Karpas-422 (cell line): ENCODE measurements at regions not wholly inside any gene's neighbourhood (a gene's known extent, or its start where the extent isn't known, plus 50 kb on each side); places are given as distances from the start of the nearest gene placed in this dataset.

Experiments used
- DNase-seq: peaks from one replicate; pipeline ENCODE4 v3.0.0-alpha.2; 2015
- H2AFZ ChIP-seq: fragments of 200-600 bp; sonication (generic); 2 replicates; pipeline ENCODE4 v1.6.1; 2014; ENCODE audit warnings: antibody characterized with exemption, low read length, mixed read lengths
- H3K27ac ChIP-seq: fragments of 200-600 bp; sonication (generic); 2 replicates; pipeline ENCODE4 v1.5.1; 2014; ENCODE audit warnings: mild to moderate bottlenecking, low read length, moderate library complexity
- H3K27me3 ChIP-seq: fragments of 200-600 bp; sonication (generic); 2 replicates; pipeline ENCODE4 v1.6.1; 2014; ENCODE audit warnings: low read length, mixed read lengths
- H3K36me3 ChIP-seq: fragments of 200-600 bp; sonication (generic); 2 replicates; pipeline ENCODE4 v1.6.1; 2014; ENCODE audit warnings: low read length, mixed read lengths; ENCODE audit not compliant: insufficient read depth
- H3K4me1 ChIP-seq: fragments of 200-600 bp; sonication (generic); 2 replicates; pipeline ENCODE4 v1.6.1; 2014; ENCODE audit warnings: mild to moderate bottlenecking, low read length, mixed read lengths
- H3K4me2 ChIP-seq: fragments of 200-600 bp; sonication (generic); 2 replicates; pipeline ENCODE4 v1.6.1; 2014; ENCODE audit warnings: low read length, low read depth, mild to moderate bottlenecking; ENCODE audit not compliant: poor library complexity, severe bottlenecking
- H3K4me3 ChIP-seq: fragments of 200-600 bp; sonication (generic); 2 replicates; pipeline ENCODE4 v1.5.1; 2014; ENCODE audit warnings: mild to moderate bottlenecking, antibody characterized with exemption, low read length, mixed read lengths
- H3K79me2 ChIP-seq: fragments of 200-600 bp; sonication (generic); 2 replicates; pipeline ENCODE4 v1.6.1; 2014; ENCODE audit warnings: mild to moderate bottlenecking, low read length, mixed read lengths
- H3K9ac ChIP-seq: fragments of 200-600 bp; sonication (generic); 2 replicates; pipeline ENCODE4 v1.6.0; 2014; ENCODE audit warnings: low read length
- H3K9me2 ChIP-seq: fragments of 200-600 bp; sonication (generic), shearing (Covaris generic); replicated peaks from 2 replicates; pipeline ENCODE4 v1.6.0; 2014; ENCODE audit warnings: mild to moderate bottlenecking, low read length, moderate library complexity; ENCODE audit not compliant: insufficient read depth
- H3K9me3 ChIP-seq: fragments of 300-700, 200-600 bp; sonication (generic); 2 replicates; pipeline ENCODE4 v1.6.1; 2014; ENCODE audit warnings: low read length, mixed read lengths
- H4K20me1 ChIP-seq: fragments of 200-600 bp; sonication (generic); 2 replicates; pipeline ENCODE4 v1.6.1; 2014; ENCODE audit warnings: mild to moderate bottlenecking, antibody characterized with exemption, low read length, low read depth; ENCODE audit not compliant: insufficient read depth

GRCh38 chr13:40190641-40191100 is 475.8 kb downstream of the FOXO1 start:
- Histone ChIP-seq H3K4me3 (no peak overlapping the region), H3K4me1 (peaks cover 11% of the 10 kb centered on the region), H4K20me1 (no peaks in the 10 kb centered on the region), H3K27ac (no peak overlapping the region), H3K36me3 (no peaks in the 10 kb centered on the region), H3K4me2 (peak overlapping the region; percentile 5), H3K79me2 (no peaks in the 10 kb centered on the region), H3K9me2 (no peaks in the 10 kb centered on the region), H3K27me3 (no peaks in the 10 kb centered on the region), H3K9me3 (no peaks in the 10 kb centered on the region), H3K9ac (no peak overlapping the region), H2AFZ (peak overlapping the region; percentile 77; the same call in 1 of the 2 replicates)
- DNase-seq: peak; percentile 84

- no peak overlapping the region for H2AFZ ChIP-seq
- no peaks in the 10 kb centered on the region for H4K20me1 ChIP-seq
- H3K79me2 ChIP-seq: no peaks in the 10 kb centered on the region
- no peaks in the 10 kb centered on the region for H3K27me3 ChIP-seq
- H3K4me1 ChIP-seq: peaks cover 11% of the 10 kb centered on the region
- no peaks in the 10 kb centered on the region for H3K9me3 ChIP-seq
- no peak for DNase-seq
- no peaks in the 10 kb centered on the region for H3K36me3 ChIP-seq
- no peaks in the 10 kb centered on the region for H3K9me2 ChIP-seq
- H3K4me2 ChIP-seq: peak overlapping the region; percentile 5
- H3K27ac ChIP-seq: no peak overlapping the region
- H3K9ac ChIP-seq: no peak overlapping the region
- no peak overlapping the region for H3K4me3 ChIP-seq
Observed at GRCh38 chr13:40191186-40191980, 475.1 kb downstream of the FOXO1 start.

- no peaks in the 10 kb centered on the region for H4K20me1 ChIP-seq
- no peaks in the 10 kb centered on the region for H3K9me2 ChIP-seq
- no peak overlapping the region for H3K9ac ChIP-seq
- no peaks in the 10 kb centered on the region for H3K36me3 ChIP-seq
- peaks cover 11% of the 10 kb centered on the region for H3K4me1 ChIP-seq
- no peak for DNase-seq
- no peak overlapping the region for H3K4me3 ChIP-seq
- no peak overlapping the region for H3K27ac ChIP-seq
- H3K27me3 ChIP-seq: no peaks in the 10 kb centered on the region
- no peaks in the 10 kb centered on the region for H3K9me3 ChIP-seq
- H3K4me2 ChIP-seq: no peak overlapping the region
- no peak overlapping the region for H2AFZ ChIP-seq
- no peaks in the 10 kb centered on the region for H3K79me2 ChIP-seq
Observed at GRCh38 chr13:40192452-40192851, 474.0 kb downstream of the FOXO1 start.

GRCh38 chr13:40192858-40193257 is 473.6 kb downstream of the FOXO1 start:
- H3K27me3 ChIP-seq: no peaks in the 10 kb centered on the region
- no peaks in the 10 kb centered on the region for H3K36me3 ChIP-seq
- no peak overlapping the region for H3K27ac ChIP-seq
- H3K9ac ChIP-seq: no peak overlapping the region
- no peak overlapping the region for H3K4me2 ChIP-seq
- no peak overlapping the region for H3K4me3 ChIP-seq
- no peaks in the 10 kb centered on the region for H4K20me1 ChIP-seq
- H3K79me2 ChIP-seq: no peaks in the 10 kb centered on the region
- H3K4me1 ChIP-seq: peaks cover 11% of the 10 kb centered on the region
- H2AFZ ChIP-seq: no peak overlapping the region
- no peaks in the 10 kb centered on the region for H3K9me2 ChIP-seq
- H3K9me3 ChIP-seq: no peaks in the 10 kb centered on the region
- DNase-seq: no peak

- no peak for DNase-seq
- Histone ChIP-seq H3K9ac (no peak overlapping the region), H2AFZ (no peak overlapping the region), H3K27me3 (no peaks in the 10 kb centered on the region), H3K4me1 (peaks cover 11% of the 10 kb centered on the region), H3K4me3 (no peak overlapping the region), H3K9me2 (no peaks in the 10 kb centered on the region), H3K27ac (no peak overlapping the region), H3K4me2 (no peak overlapping the region), H3K9me3 (no peaks in the 10 kb centered on the region), H4K20me1 (no peaks in the 10 kb centered on the region), H3K36me3 (no peaks in the 10 kb centered on the region), H3K79me2 (no peaks in the 10 kb centered on the region)
Observed at GRCh38 chr13:40193286-40194223, 472.9 kb downstream of the FOXO1 start.

- no peak overlapping the region for H2AFZ ChIP-seq
- no peaks in the 10 kb centered on the region for H4K20me1 ChIP-seq
- H3K27me3 ChIP-seq: no peaks in the 10 kb centered on the region
- H3K4me1 ChIP-seq: peaks cover 11% of the 10 kb centered on the region
- H3K9me2 ChIP-seq: no peaks in the 10 kb centered on the region
- no peak overlapping the region for H3K9ac ChIP-seq
- H3K27ac ChIP-seq: no peak overlapping the region
- no peak for DNase-seq
- no peak overlapping the region for H3K4me2 ChIP-seq
- no peaks in the 10 kb centered on the region for H3K36me3 ChIP-seq
- no peaks in the 10 kb centered on the region for H3K79me2 ChIP-seq
- H3K4me3 ChIP-seq: no peak overlapping the region
- H3K9me3 ChIP-seq: no peaks in the 10 kb centered on the region
Observed at GRCh38 chr13:40194224-40194806, 472.1 kb downstream of the FOXO1 start.

- DNase-seq: no peak
- H3K9me3 ChIP-seq: no peaks in the 10 kb centered on the region
- H3K4me2 ChIP-seq: no peak overlapping the region
- H3K4me1 ChIP-seq: peaks cover 7% of the 10 kb centered on the region; the same call in 1 of the 2 replicates
- no peaks in the 10 kb centered on the region for H3K27me3 ChIP-seq
- H3K27ac ChIP-seq: no peak overlapping the region
- H4K20me1 ChIP-seq: no peaks in the 10 kb centered on the region
- no peaks in the 10 kb centered on the region for H3K9me2 ChIP-seq
- H3K79me2 ChIP-seq: no peaks in the 10 kb centered on the region
- H2AFZ ChIP-seq: no peak overlapping the region
- no peaks in the 10 kb centered on the region for H3K36me3 ChIP-seq
- no peak overlapping the region for H3K4me3 ChIP-seq
- H3K9ac ChIP-seq: no peak overlapping the region
Observed at GRCh38 chr13:40197049-40197448, 469.4 kb downstream of the FOXO1 start.
